LNCaP clone FGC (cell line): ENCODE measurements at regions not wholly inside any gene's neighbourhood (a gene's known extent, or its start where the extent isn't known, plus 50 kb on each side); places are given as distances from the start of the nearest gene placed in this dataset.

Experiments
- DNase-seq: peaks from one replicate; pipeline ENCODE4 v3.0.0-alpha.2; 2011; ENCODE audit warnings: low read depth
- H3K4me3 ChIP-seq: 2 replicates; pipeline ENCODE4 v1.5.1; 2011; ENCODE audit warnings: mild to moderate bottlenecking, low read depth, low read length, control low read depth
- TF ChIP-seq, protein P1 (sequence below): IDR thresholded peaks from 2 replicates; pipeline ENCODE4 v1.5.1; 2012; ENCODE audit warnings: mild to moderate bottlenecking; ENCODE audit not compliant: control insufficient read depth, insufficient read depth; ENCODE audit errors: extremely low read depth

DNA sequence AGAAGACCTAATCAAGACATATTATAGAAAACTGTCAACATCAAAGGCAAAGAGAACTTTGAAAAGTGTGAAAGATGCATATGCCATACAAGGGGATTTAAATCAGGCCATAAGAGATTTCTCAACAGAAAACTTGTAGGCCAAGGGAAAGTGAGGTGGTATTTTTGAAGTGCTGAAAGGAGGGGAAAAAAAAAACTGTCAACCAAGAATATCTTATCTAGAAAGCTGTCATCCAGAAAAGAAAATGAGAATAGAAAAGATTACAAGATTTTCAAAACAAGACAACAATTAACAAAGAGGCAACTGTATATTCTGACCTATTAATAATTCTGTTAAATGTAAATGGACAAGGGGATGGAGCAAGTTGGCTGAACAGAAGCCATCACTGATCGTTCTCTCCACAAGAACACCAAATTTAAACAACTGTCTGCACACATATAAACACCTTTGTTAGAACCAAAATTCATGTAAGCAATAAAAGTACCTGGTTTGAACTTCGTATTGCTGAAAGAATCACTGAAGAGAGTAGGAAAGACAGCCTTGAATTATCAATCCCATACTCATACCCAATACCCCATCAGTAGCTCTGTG is 880.1 kb upstream of the PCDH9 start:
- H3K4me3 ChIP-seq: no peak overlapping the region
- TF ChIP-seq, protein P1, sequence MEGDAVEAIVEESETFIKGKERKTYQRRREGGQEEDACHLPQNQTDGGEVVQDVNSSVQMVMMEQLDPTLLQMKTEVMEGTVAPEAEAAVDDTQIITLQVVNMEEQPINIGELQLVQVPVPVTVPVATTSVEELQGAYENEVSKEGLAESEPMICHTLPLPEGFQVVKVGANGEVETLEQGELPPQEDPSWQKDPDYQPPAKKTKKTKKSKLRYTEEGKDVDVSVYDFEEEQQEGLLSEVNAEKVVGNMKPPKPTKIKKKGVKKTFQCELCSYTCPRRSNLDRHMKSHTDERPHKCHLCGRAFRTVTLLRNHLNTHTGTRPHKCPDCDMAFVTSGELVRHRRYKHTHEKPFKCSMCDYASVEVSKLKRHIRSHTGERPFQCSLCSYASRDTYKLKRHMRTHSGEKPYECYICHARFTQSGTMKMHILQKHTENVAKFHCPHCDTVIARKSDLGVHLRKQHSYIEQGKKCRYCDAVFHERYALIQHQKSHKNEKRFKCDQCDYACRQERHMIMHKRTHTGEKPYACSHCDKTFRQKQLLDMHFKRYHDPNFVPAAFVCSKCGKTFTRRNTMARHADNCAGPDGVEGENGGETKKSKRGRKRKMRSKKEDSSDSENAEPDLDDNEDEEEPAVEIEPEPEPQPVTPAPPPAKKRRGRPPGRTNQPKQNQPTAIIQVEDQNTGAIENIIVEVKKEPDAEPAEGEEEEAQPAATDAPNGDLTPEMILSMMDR: no peak
- no peak for DNase-seq

DNA sequence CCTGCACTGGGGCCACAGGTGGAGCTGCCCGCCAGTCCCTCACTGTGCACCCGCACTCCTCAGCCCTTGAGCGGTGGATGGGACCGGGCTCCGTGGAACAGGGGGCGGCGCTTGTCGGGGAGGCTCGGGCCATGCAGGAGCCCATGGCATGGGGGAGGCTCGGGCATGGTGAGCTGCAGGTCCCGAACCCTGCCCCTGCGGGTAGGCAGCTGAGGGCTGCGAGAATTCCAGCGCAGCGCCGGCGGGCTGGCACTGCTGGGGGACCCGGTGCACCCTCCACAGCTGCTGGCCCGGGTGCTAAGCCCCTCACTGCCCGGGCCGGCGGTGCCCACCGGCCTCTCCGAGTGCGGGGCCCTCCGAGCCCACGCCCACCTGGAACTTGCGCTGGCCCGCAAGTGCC is 877.5 kb upstream of the PCDH9 start:
- DNase-seq: no peak
- no peak overlapping the region for H3K4me3 ChIP-seq
- TF ChIP-seq, protein P1: no peak

DNA sequence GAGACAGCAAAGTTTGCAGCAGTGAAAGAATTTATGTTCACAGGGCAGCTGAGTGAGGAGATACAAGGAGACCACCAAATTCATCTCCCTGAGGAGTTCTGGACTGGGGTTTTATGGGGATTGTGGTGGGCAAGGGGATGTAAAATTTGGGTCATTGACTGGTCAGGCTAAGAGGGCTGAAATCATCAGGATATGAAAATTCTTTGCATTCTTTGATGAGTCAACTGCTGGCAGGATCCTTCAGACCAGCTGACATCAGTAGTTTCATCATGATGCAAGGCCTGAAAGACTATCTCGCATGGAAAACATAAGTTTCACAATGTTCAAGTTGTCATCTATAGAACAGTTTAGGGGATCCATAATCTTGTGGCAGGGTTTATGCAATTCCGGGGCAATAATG is 869.5 kb upstream of the PCDH9 start:
- no peak for DNase-seq
- TF ChIP-seq, protein P1: no peak
- no peak overlapping the region for H3K4me3 ChIP-seq

DNA sequence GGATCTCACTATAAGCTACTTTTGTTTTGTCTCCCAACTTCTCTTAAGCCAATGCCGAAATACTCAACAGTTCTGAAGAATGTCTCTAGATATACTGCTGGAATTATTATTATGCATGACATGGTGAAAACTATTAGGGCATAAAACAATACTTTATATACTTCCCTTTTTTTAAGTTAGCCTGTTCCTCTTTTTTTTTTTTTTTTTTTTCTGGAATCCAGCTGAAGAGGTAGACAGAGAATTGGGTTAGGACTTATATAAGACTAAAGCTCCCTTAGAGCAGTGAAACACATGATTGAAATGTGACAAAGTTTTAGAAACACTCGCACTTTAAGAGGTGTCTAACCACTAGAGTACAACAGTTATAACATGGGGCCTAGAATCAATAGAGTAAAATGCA is 850.9 kb upstream of the PCDH9 start:
- no peak for DNase-seq
- no peak overlapping the region for H3K4me3 ChIP-seq
- TF ChIP-seq, protein P1: no peak

DNA sequence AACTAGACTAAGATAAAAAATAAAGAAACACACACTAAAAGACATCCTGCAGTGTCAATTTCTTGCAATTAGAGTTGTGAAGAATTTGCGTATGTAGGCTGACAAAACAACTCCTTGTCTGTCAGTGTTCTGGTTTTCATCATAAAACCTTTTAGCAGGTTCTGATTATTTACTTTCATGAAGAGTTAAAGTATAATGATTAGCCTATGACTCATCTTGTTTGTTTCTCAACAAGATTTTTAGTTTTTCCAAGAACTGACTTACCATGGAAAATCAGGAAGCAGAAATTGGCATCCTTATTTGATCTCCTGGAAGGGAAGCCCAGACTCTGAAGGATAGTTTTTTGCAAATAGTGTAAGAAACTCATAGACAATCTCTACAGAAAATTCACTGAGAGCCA is 848.7 kb upstream of the PCDH9 start:
- no peak for DNase-seq
- TF ChIP-seq, protein P1: no peak
- H3K4me3 ChIP-seq: no peak overlapping the region

DNA sequence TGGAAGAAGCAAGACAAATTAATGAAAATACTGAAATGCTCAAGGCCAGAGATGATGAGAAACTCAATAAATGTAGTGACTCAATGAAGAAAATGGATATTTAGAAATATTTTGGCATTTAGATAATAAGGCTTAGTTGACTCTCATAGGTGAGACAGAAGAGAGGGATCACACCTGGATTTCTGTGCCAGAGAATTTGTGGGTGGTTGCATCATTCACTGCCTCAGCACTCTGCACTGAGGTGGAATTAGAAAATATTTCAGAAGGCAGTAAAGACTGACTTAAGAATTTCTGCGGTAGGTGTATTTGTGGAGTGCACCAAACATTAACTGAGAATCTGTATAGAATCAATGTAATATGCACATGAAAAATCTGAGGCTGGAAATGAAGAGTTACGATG is 848.3 kb upstream of the PCDH9 start:
- no peak overlapping the region for H3K4me3 ChIP-seq
- no peak for DNase-seq
- TF ChIP-seq, protein P1: no peak

DNA sequence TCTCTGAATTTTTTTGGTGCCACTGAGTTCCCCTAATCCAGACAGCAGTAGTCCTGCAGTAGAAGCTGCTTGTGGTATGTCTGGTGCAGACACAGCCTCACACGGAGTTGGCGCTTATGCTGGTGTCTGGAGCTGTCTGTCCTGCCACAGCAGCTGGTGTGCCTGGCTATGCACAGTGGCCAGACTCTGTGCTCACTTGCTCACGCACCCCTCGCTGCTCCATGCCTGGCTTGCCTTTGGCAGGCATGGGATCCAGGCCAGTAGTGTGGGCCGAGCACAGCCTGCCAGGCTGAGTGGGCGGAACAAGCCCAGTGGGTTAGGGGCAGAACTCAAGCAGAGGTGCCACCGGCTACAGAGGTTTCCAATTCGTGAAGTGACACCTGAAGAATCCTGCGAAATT is 845.9 kb upstream of the PCDH9 start:
- no peak overlapping the region for H3K4me3 ChIP-seq
- no peak for DNase-seq
- TF ChIP-seq, protein P1: no peak
